NCI-H146 treated with DMSO at 0.1 percent for 48 hours (cell line): ENCODE measurements at regions not wholly inside any gene's neighbourhood (a gene's known extent, or its start where the extent isn't known, plus 50 kb on each side); places are given as distances from the start of the nearest gene placed in this dataset.
"Not testable (repeated sequence)": the region's sequence is repeated elsewhere in the genome, so short reads cannot be mapped to it uniquely, and the experiment has no call there.

Source experiments
- DNase-seq: peaks from one replicate; lab custom pipeline; 2025; ENCODE audit not compliant: unreplicated experiment; lab: John Stamatoyannopoulos, UW

DNA sequence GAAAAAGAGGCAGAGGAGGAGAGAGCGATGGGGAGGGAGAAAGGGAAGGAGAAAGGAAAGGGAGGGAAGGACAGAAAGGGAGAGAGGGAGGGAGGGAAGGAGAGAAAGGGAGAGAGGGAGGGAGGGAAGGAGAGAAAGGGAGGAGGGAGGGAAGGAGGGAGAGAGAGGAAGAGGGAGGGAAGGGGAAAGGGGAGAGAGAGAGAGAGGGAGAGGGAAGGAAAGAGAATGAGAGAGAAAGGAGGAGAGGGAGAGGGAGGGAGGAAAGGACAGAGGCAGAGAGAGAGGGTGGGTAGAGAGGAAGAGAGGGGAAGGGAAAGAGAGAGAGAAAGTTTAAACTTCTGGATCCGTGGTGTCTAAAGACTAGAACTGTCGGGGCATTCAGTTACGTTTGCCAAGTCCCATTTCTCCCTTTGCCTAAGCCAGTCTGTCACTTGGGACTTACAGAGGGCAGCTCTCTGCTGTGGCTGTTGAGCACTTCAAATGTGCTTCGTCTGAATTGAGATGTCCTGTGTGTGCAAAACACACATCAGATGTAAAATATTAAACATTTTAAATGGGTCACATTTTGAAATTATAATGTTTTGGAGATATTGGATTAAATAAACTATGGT, 62.6 kb downstream of the PLXNA1 start:
- DNase-seq: no peak

DNA sequence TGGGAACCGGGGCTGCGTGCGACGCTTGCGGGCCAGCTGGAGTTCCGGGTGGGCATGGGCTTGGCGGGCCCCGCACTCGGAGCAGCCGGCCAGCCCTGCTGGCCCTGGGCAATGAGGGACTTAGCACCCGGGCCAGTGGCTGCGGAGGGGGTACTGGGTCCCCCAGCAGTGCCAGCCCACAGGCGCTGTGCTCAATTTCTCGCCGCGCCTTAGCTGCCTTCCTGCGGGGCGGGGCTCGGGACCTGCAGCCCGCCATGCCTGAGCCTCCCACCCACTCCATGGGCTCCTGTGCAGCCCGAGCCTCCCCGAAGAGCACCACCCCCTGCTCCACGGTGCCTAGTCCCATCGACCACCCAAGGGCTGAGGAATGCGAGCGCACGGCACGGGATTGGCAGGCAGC, 63.8 kb downstream of the PLXNA1 start:
- DNase-seq: not testable (repeated sequence)

DNA sequence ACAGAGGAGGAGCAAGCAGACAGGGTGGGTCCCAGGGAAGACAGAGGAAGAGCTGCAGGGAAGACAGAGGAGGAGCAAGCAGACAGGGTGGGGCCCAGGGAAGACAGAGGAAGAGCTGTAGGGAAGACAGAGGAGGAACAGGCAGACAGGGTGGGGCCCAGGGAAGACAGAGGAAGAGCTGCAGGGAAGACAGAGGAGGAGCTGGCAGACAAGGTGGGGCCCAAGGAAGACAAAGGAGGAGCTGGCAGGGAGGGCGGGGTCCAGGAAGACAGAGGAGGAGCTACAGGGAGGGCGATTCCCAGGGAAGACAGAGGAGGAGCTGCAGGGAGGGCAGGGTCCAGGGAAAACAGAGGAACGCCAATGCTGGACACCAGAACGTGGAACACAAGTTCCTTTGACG, 66.5 kb downstream of the PLXNA1 start:
- DNase-seq: no peak

DNA sequence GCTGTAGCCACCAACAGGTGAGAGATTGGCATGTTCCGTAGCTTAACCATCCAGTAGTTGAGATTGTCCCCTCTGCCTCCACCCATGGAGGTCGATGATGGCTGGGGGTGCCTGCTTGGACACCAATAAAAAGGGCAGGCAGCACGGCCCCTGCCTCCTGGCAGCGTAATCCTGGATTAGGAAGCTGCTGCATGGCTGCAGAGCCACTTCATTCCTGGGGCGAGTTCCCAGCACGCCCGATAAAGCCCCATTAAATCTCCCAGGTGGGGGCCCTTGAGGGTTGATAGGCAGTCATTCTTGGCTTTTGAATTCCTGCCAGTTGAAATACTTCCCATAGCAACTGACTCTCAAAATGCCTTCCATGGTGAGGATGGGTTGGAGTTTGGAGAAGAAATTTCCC, 67.8 kb downstream of the PLXNA1 start:
- DNase-seq: no peak

DNA sequence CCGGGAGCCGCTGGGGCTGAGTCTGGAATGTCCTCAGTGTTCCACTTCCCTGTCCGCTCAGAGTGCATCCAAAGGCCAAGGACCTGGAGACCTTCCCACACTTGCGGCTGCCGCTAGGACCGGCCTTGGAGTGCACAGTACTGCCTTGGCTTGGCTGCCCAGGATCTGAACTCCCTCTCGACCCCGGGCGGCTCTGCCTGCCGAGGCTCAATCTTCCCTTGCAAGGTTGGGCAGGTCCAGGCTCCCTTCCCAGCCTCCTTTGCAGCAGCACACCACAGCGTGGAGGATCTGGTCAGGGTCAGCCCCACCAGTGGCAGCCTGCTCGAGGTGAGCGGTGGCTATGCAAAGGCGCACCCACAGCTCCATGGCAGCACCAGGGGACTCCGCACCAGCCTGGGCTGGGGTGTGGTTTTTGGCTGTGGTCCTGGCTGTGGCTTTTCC, 69.2 kb downstream of the PLXNA1 start:
- no peak for DNase-seq

DNA sequence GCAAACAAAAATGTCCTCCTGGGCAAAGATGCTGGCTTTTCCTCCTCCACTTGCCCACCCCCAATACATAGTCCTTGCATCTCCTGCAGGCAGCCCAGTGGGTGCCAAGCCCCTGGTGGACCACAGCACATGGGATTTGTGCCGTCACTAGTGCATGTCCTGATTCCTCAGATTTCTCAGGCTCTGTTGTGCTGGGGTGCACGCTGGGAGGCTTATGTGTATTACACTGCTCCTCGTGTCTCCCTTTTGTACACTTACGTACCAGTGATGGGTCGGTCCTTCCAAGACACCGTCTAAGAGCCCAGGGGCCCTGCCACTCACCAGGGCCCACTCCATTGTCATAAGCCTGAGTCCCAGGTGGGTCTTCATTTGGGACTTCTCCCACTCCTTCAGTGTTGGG, 70.1 kb downstream of the PLXNA1 start:
- no peak for DNase-seq

DNA sequence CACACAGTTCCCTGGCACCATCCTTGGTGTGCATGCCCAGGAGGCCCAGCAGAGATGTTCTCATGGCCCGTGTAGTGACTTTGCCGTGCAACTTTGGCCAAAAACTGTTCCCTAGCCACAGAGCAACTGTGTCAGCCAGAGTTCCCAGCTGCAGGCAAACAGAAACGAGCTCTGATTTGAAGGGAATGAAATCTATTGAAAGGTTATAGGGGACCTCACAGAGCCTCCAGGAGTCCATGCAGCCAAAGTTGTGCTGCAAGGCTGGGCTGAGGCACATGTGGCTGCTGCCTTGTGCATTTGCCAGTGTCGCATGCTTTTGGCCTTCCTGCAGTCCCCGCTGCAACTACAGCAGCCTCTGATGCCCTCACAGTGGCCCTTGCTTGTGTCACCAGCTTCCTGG, 70.5 kb downstream of the PLXNA1 start:
- no peak for DNase-seq

DNA sequence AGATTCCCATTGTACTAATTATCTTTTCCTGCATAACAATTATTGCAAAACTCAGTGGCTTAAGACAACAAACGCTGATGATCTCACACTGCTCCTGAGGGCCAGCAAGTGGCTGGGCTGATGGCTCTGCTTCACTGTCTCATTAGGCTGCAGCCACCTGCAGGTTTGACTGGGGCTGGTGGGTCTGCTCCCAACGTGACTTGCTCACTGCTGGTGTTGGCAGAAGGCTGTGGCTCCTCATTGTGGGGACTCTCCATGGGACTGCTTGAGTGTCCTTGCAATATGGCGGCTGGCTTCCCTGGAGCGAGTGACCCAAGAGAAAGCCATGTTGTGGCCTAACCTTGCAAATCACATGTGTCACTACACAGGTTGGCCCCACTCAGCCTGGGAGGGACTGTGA, 71.1 kb downstream of the PLXNA1 start:
- DNase-seq: no peak

DNA sequence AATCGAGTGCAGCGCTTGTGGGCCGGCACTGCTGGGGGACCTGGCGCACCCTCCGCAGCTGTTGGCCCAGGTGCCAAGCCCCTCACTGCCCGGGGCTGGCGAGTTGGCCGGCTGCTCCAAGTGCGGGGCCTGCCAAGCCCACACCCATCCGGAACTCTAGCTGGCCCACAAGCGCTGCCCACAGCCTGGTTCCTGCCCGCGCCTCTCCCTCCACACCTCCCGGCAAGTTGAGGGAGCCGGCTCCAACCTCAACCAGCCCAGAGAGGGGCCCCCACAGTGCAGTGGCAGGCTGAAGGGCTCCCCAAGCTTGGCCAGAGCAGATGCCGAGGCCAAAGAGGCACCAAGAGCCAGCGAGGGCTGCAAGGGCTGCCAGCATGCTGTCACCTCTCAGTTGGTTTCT, 73.4 kb downstream of the PLXNA1 start:
- DNase-seq: no peak

DNA sequence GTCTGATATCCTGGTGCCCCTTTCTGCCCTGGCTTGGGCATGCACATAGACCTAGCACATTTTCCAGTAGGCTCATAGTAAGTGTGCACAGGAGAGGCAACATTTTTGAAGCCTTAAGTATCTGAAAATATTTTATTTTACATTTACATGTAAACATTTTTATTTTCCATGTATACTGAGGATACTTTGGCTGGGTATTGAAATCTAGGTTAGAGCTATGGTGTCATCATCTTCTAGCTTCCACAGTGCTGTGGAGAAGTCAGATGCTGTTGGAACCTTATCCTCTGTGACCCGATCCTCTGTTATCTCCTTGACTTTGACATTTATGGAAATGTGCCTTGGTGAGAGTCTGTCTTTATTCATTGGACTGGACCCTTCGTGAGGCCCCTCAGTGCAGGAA, 74.1 kb downstream of the PLXNA1 start:
- no peak for DNase-seq

DNA sequence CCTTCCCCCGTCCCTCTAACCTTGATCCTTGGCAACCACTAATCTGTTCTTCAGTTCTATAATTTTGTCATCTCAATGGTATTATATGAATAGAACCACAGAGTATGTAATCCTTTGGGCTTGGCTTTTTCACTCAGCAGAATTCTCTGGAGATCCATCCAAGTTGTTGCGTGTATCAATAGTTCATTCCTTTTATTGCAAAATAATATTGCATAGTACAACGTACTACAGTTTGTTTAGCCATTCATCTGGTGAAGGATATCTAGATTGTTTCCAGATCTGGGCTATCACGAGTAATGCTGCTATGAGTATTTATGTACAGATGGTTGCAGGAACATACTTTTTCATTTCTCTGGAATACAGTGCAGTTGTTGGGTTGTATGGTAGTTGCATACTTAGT, 76.2 kb downstream of the PLXNA1 start:
- DNase-seq: no peak

DNA sequence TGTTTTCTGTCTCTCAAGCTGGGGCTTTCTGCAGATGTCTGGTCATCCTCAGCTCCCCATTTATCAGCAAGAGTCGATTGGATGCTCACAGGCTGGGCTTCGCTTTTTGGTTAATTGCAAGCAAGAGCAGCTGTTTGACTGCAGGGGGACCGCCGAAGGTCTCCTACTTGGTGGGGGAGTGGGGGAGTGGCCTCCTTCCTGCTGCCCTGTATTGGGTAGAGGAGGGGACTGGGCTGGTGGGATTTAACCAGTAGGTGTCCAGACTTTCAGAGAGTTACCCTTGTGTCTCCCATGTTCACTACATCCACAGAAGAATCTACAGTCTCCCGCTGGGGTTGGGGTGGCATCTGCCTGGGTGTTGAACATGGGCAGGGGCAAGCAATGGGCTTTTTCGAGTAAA, 78.7 kb downstream of the PLXNA1 start:
- DNase-seq: no peak

DNA sequence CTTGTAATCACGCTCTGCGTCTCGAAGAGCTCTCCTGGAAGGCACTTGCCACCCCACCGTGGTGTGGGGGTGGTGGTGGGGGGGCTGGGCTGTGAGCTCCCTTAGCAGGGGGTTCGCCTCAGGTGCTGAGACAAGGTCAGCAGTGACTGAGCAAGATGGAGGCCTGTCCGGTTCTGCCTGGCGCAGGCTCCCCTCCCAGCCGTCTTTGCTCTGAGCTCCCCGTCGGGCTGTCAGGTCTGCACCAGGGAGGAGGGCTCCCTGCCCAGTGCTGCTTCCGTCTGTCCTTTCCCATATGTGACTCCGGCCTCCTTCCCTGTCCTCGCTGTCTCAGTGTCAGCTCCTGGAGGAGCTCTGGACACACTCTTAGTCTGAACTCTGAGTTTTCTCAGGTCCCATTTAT, 80.0 kb downstream of the PLXNA1 start:
- no peak for DNase-seq

DNA sequence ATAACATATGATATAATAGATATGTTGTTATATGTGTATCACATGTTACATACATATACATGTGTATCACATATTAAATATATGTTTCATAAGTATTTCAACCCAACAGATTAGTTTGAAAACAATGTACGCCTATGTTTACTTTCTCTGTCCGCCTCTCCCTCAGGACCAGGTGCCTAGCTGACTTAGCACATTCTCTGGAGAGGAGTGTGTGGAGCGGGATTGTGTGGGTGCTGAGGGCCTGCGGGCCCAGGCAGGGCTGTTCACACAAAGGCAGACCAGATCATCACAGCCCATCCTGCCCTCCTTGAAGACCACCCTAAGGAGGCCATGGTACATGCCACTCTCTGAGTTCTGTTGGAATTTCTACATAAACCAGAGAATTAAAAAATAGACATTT, 81.0 kb downstream of the PLXNA1 start:
- no peak for DNase-seq

DNA sequence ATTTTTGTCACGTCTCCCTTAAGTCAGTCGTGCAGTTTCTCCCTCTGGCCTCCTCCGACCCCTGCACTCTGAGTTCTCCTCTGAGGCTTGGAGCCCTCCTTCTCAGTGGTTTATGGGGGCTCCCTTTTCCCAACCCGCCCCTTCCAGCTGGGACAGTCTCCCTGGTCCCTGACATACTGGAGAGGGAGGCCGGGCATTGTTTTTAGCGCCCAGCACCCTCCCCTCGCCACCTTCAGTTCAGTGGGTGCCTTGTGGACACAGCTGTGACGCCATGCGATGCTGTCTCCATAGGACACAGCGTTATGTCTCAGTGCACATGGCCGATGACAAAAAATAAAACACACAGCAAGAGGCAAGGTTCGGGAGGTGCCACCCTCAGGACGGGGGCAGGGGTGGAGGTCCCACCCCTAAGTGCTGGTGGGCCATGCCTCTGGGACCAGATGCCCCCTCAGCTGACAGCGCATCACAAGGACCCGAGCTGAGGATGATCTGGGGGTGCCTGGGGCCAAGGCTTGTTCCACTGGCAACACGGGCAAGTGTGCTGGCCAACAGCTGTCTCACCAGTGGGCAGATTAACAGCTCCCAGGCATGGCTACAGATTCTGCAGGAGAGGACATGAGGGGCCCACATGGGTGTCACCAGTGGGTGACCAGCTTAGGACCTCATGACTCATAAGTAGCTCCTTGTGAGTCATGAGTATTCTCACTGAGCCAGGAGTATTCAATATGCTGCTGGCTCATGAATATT, 81.6 kb downstream of the PLXNA1 start:
- DNase-seq: no peak

DNA sequence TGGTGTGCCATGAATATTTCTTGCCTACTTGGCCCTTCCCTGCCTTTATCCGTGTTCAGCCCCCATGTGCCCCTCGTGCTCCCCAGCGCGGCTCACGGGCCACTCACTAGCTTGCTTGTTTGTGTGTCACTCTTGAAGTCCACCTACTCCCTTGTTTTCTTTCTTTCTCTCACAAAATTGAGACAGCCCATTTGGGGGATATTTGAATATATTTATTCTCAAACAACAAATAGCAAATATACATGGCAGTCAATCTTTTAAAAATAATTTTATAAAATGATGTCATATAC, 82.2 kb downstream of the PLXNA1 start:
- no peak for DNase-seq

DNA sequence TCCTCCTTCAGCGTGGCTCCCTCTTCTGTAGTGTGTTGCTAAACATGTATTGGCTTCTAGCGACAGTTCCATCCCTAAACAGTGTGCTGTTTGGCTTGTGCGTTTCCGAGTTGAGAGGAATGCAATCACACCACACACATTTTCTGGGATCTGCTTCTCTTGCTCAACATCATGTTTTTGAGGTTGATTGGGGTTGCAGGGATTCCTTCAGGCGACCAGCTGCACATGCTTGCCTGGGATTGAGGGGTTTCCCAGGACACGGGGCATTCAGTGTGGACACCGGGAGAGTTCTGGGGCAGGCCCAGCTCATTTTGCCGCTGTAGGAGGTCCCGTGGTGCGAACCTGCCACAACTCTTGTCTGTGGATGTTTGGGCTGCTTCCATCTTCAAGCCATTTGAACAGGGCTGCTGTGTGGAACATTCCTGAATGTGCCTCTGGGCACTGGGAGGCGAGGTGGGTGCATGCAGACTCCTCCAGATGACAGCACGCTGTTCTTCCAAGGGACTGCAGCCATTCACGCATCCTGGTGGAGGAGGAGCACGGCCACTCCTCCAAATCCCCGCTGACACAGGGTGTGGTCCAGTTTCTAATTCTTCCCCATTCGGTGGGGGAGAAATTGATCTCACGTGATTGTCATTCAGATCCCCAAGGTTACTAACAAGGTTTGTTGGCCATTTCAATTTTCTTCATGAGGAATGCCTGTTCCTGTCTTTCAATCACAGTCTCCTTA, 82.8 kb downstream of the PLXNA1 start:
- no peak for DNase-seq

DNA sequence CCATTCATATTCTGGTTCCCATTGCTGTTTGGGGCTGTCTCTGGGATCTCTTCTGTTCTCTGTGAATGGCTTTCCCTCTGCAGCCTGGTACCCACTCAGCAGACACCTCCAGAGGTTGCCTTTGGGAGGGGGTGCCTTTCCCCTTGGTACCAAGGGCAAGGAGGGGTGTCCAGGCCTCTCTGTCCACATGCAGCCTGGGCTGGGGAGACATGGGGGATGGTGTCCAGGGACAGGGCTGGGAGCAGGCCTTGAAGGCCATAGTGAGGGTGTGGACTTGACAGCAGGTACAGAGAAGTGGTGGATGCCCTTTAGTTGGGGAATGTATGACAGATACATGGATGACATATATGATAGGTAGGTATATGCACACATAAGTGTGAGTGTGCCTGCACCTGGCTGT, 83.7 kb downstream of the PLXNA1 start:
- no peak for DNase-seq

DNA sequence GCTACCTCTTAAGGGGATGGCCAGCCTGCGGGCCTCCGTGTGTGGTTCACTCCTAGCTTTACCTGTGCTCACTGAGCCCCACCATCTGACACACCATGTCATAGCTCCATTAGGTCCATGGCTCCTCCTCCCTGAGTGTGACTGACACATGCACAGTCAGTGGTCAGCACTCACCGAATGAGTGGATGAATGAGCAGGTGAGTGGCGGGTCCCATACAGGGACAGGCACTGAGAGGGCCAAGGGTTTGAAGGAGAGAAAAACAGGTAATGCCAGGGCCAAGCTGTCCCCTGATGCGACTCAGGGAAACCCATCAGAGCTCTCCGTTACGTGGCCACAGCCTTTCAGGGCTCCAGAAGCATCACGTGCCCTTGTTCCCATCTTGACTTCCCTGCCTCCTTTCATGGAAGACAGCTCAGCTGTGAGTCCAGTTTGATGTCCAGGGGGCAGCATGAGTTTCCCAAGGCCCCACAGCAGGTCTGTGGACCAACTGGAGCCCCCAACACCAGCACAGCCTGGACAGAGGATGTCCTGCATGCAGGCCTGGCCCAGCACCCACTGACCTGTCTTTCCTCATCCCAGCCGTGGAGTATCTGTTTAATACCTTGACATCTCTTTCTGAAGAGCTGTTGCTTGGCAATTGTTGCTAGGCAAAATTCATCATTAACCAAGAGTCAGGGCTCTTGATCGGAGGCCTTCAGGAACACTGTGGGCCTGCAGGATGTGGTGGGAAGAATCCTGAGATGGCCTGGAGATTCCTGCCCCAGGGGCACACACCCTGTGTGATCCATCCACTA, 84.4 kb downstream of the PLXNA1 start:
- DNase-seq: no peak

DNA sequence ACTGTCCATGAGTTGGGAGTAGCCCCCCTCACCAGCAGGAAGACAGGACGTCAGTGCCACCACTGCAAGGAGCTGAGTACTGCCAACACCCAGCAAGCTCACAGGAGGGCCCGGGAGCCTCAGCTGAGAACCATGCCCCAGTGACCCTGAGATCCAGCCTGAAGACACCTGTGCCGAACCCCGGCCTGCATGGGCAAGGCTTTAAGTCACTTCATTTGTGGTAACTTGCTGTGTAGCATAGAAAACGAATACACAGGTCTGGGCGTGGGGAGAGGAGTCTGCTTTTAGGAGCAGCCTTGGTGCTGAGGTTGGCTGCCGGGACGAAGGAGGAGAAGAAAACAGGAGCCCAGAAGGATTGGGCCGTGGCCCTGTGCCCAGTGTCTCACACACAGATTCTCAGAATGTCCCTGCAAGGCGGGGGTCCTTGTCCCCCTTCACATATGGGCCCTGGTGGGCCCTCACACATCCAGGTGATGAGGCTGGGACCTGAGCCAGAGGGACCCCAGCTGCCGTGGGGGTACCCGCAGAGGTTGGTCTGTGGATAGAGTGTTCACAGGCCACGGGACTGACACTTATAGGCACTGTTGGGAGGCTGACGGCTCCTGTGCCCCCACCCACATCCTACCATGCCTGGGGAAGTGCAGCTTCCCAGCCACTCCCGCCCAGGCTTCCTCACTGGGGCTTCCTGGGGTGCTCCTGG, 85.3 kb downstream of the PLXNA1 start:
- DNase-seq: no peak

DNA sequence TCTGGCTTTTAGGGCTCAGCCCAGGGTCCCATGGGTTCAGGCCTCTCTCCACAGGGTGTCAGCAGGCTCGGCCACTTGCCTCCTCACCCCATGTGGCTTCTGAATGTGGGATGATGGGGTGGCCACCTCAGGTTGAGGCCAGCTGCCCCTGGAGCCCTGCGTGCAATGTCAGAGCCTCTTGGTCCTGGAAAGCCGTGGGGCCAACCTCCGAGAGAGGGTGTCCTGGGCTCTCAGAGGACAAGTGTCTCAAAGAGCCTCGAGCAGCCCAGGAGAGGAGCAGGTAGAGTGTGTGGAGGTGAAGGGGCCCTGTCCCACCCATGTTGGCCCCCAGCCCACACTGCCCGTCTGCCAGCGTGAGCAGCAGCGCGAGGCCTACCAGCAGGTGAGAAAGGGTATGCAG, 86.0 kb downstream of the PLXNA1 start:
- no peak for DNase-seq
